MM.1S (cell line): ENCODE measurements at regions not wholly inside any gene's neighbourhood (a gene's known extent, or its start where the extent isn't known, plus 50 kb on each side); places are given as distances from the start of the nearest gene placed in this dataset.

Source experiments
- DNase-seq: peaks from one replicate; pipeline ENCODE4 v3.0.0-alpha.2; 2015
- H2AFZ ChIP-seq: fragments of 300-600 bp; sonication (generic); 2 replicates; pipeline ENCODE4 v1.6.0; 2016; ENCODE audit warnings: antibody characterized with exemption, low read length
- H3F3A ChIP-seq: fragments of 300-600 bp; sonication (generic); 2 replicates; pipeline ENCODE4 v1.6.1; 2016; ENCODE audit warnings: mild to moderate bottlenecking, antibody characterized with exemption, low read length, moderate library complexity, mixed read lengths; ENCODE audit not compliant: insufficient read depth
- H3K27ac ChIP-seq: fragments of 300-600 bp; sonication (generic); 2 replicates; pipeline ENCODE4 v1.5.1; 2016; ENCODE audit warnings: mild to moderate bottlenecking, low read length
- H3K27me3 ChIP-seq: fragments of 300-600 bp; sonication (generic); replicated peaks from 2 replicates; pipeline ENCODE4 v1.6.0; 2016; ENCODE audit warnings: low read length; ENCODE audit not compliant: insufficient read depth
- H3K36me3 ChIP-seq: fragments of 300-600 bp; sonication (generic); replicated peaks from 2 replicates; pipeline ENCODE4 v1.6.1; 2016; ENCODE audit warnings: mild to moderate bottlenecking, low read length, mixed read lengths; ENCODE audit not compliant: insufficient read depth
- H3K4me1 ChIP-seq: fragments of 300-600 bp; sonication (generic); 2 replicates; pipeline ENCODE4 v1.6.1; 2016; ENCODE audit warnings: low read length, mixed read lengths
- H3K4me2 ChIP-seq: fragments of 300-600 bp; sonication (generic); 2 replicates; pipeline ENCODE4 v1.6.0; 2016; ENCODE audit warnings: low read depth, low read length
- H3K4me3 ChIP-seq: fragments of 300-600 bp; sonication (generic); 2 replicates; pipeline ENCODE4 v1.5.1; 2016; ENCODE audit warnings: low read length, mixed read lengths
- H3K79me2 ChIP-seq: fragments of 300-600 bp; sonication (generic); 2 replicates; pipeline ENCODE4 v1.6.1; 2016; ENCODE audit warnings: mixed run types, low read length, mixed read lengths
- H3K9ac ChIP-seq: fragments of 300-600 bp; sonication (generic); 2 replicates; pipeline ENCODE4 v1.6.1; 2016; ENCODE audit warnings: low read length, mixed read lengths
- H3K9me2 ChIP-seq: fragments of 300-600 bp; sonication (generic); replicated peaks from 2 replicates; pipeline ENCODE4 v1.6.1; 2016; ENCODE audit warnings: mild to moderate bottlenecking, low read length, mixed read lengths; ENCODE audit not compliant: insufficient read depth
- H3K9me3 ChIP-seq: fragments of 300-600 bp; sonication (generic); replicated peaks from 2 replicates; pipeline ENCODE4 v1.6.1; 2016; ENCODE audit warnings: mild to moderate bottlenecking, low read length, mixed read lengths; ENCODE audit not compliant: insufficient read depth
- H4K20me1 ChIP-seq: fragments of 300-600 bp; sonication (generic); 2 replicates; pipeline ENCODE4 v1.6.1; 2016; ENCODE audit warnings: mild to moderate bottlenecking, low read length, moderate library complexity, mixed read lengths; ENCODE audit not compliant: insufficient read depth
- EZH2 ChIP-seq: fragments of 300-600 bp; sonication (generic); optimal IDR thresholded peaks from 2 replicates; pipeline ENCODE3; 2017; ENCODE audit warnings: low read depth, mild to moderate bottlenecking, antibody characterized with exemption, low read length, mixed read lengths
- EZH2phosphoT487 ChIP-seq: fragments of 300-600 bp; sonication (generic); IDR thresholded peaks from 2 replicates; pipeline ENCODE4 v1.6.1; 2018; ENCODE audit warnings: antibody characterized with exemption, low read length
- TF ChIP-seq, protein P1 (sequence below): fragments of 300-600 bp; sonication (generic); IDR thresholded peaks from 2 replicates; pipeline ENCODE4 v1.5.1; 2016; ENCODE audit warnings: antibody characterized with exemption, low read length, mixed read lengths

DNA sequence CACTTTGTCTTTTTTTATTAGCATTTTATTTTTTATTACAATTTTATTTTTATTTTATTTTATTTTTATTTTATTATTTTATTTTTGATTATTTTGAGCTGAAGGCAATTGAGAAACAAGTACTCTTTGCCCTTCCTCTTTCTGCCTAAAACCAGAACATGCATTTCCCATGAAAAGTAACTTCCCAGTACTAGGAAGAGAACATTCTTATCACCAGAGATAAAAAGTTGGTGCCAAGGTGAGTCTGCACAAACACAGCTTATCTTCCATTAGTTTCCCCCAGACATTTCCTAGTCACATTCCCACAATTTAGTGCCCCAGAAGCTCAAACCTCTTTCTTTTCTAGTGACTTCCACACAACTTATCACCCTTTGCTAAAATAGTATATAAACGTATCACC lies 84.8 kb downstream of the CD24 start:
- H3K79me2 ChIP-seq: no peaks in the 10 kb centered on the region
- no peaks in the 10 kb centered on the region for H3F3A ChIP-seq
- H3K4me3 ChIP-seq: no peak overlapping the region
- no peaks in the 10 kb centered on the region for H4K20me1 ChIP-seq
- no peaks in the 10 kb centered on the region for H3K36me3 ChIP-seq
- H3K9me3 ChIP-seq: no peaks in the 10 kb centered on the region
- TF ChIP-seq EZH2 (no peak), EZH2phosphoT487 (no peak)
- TF ChIP-seq, protein P1, sequence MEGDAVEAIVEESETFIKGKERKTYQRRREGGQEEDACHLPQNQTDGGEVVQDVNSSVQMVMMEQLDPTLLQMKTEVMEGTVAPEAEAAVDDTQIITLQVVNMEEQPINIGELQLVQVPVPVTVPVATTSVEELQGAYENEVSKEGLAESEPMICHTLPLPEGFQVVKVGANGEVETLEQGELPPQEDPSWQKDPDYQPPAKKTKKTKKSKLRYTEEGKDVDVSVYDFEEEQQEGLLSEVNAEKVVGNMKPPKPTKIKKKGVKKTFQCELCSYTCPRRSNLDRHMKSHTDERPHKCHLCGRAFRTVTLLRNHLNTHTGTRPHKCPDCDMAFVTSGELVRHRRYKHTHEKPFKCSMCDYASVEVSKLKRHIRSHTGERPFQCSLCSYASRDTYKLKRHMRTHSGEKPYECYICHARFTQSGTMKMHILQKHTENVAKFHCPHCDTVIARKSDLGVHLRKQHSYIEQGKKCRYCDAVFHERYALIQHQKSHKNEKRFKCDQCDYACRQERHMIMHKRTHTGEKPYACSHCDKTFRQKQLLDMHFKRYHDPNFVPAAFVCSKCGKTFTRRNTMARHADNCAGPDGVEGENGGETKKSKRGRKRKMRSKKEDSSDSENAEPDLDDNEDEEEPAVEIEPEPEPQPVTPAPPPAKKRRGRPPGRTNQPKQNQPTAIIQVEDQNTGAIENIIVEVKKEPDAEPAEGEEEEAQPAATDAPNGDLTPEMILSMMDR: no peak
- H3K27me3 ChIP-seq: no peaks in the 10 kb centered on the region
- no peaks in the 10 kb centered on the region for H3K4me1 ChIP-seq
- DNase-seq: no peak
- no peak overlapping the region for H3K27ac ChIP-seq
- no peaks in the 10 kb centered on the region for H3K9me2 ChIP-seq
- H3K9ac ChIP-seq: no peak overlapping the region
- H2AFZ ChIP-seq: no peak overlapping the region
- H3K4me2 ChIP-seq: no peak overlapping the region

DNA sequence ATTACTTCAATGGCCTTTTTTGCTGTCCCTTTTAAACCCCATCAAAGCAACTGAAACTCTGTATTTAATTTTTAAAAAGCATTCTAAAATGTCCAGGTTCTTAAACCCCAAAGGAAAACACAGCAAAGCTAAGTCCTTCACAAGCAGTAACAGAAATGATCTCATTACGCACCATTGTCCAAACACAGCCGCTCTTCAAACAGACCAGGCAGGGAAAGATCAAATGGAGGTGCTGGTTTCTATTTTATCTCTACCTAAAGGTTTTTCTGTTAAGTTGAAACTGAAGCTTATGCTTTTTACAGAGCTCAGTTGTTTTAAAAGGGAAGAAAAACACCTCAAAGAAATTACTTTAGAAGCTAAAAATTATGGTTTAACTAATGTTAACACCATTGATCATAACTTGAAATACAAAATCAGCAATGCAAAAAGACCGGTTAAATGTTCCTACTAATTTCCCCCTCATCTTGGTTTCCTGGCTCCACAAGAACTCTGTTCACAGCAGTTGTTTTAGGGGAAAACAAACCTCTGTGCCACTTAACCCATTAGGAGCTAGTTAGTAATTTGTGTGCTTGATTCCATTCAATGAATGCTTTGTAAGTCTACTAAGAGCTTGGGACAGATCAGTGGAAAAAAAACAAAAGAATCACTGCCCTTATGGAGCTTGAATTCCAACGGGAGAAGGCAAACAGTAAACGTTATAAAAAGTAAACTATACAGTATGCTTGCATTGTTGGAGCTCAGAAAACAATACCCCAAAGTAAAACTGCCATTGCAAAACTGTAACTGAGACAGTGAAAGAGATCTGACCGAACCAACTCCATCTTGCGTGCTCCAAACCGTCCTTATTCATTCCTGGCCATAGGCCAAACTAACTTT lies 87.4 kb downstream of the CD24 start:
- no peak overlapping the region for H3K4me2 ChIP-seq
- no peak overlapping the region for H3K27ac ChIP-seq

DNA sequence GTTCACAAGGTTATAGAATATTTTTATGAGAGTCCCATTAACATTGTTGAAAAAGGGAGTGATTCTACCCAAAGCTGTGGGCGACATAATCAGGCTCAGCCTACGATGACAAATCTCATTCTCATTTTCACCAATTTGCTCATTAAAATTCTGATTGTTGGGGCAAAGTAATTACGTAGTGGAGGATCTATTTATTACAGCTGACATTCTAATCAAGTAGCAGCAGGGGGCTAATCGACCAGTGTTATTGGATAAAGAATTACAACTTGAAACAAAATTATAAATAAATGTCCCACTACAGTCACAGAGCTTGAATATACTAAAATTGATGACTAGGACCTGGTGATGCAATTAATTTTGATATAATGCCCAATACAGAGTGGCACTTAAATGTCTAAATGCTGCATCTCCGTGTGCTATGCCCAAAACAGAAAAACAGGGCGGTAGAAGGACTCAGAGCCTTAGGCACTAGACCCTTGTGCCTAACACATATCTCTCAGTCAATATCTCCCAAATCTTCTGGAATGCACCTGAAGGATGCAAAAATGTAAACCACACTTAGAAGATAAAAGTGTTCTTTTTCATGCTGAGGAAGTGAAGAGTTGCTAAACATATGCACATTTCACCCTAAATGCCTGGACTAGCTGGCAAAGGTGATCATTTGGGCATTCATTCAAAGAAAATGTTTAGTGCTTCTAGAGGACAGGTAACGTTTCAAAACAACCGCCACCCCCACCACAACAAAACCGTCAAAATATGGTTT lies 88.3 kb downstream of the CD24 start:
- H4K20me1 ChIP-seq: no peaks in the 10 kb centered on the region
- H3K4me3 ChIP-seq: no peak overlapping the region
- H3K4me2 ChIP-seq: no peak overlapping the region
- H3K79me2 ChIP-seq: no peaks in the 10 kb centered on the region
- no peaks in the 10 kb centered on the region for H3K9me2 ChIP-seq
- DNase-seq: no peak
- H3K9ac ChIP-seq: no peak overlapping the region
- H3K9me3 ChIP-seq: no peaks in the 10 kb centered on the region
- H3K36me3 ChIP-seq: no peaks in the 10 kb centered on the region
- H3K27ac ChIP-seq: no peak overlapping the region
- TF ChIP-seq, protein P1: no peak
- TF ChIP-seq EZH2phosphoT487: no peak
- no peak for TF ChIP-seq EZH2
- H3F3A ChIP-seq: no peaks in the 10 kb centered on the region
- H3K27me3 ChIP-seq: no peaks in the 10 kb centered on the region
- H2AFZ ChIP-seq: no peak overlapping the region
- H3K4me1 ChIP-seq: no peaks in the 10 kb centered on the region

More for the DNA sequence above, 87.4 kb downstream of the CD24 start:
- Histone ChIP-seq H3K36me3 (no peaks in the 10 kb centered on the region), H2AFZ (no peak overlapping the region), H3K27me3 (no peaks in the 10 kb centered on the region), H3K9me2 (no peaks in the 10 kb centered on the region), H3K4me3 (no peak overlapping the region), H4K20me1 (no peaks in the 10 kb centered on the region), H3K79me2 (no peaks in the 10 kb centered on the region), H3K9ac (no peak overlapping the region), H3F3A (no peaks in the 10 kb centered on the region), H3K9me3 (no peaks in the 10 kb centered on the region), H3K4me1 (no peaks in the 10 kb centered on the region)
- TF ChIP-seq EZH2 (no peak), EZH2phosphoT487 (no peak)
- TF ChIP-seq, protein P1: no peak
- DNase-seq: no peak
